Neuronal stem cell (in vitro differentiated cells): ENCODE measurements at regions not wholly inside any gene's neighbourhood (a gene's known extent, or its start where the extent isn't known, plus 50 kb on each side); places are given as distances from the start of the nearest gene placed in this dataset.

Experiments used
- DNase-seq: peaks from one replicate; pipeline ENCODE4 v3.0.0-alpha.2; 2013; ENCODE audit warnings: low spot score
- H2AFZ ChIP-seq: one replicate; pipeline ENCODE4 v1.6.1; 2013; ENCODE audit warnings: mild to moderate bottlenecking, low read length, inconsistent platforms
- H2AK5ac ChIP-seq: 2 replicates; pipeline ENCODE4 v1.6.1; 2013; ENCODE audit warnings: low read depth, mild to moderate bottlenecking, inconsistent platforms, low read length, moderate library complexity, mixed read lengths
- H2BK120ac ChIP-seq: 2 replicates; pipeline ENCODE4 v1.6.1; 2013; ENCODE audit warnings: low read depth, mild to moderate bottlenecking, inconsistent platforms, low read length, moderate library complexity, mixed read lengths
- H2BK12ac ChIP-seq: one replicate; pipeline ENCODE4 v1.6.1; 2013; ENCODE audit warnings: low read length, inconsistent platforms
- H2BK15ac ChIP-seq: 2 replicates; pipeline ENCODE4 v1.6.1; 2013; ENCODE audit warnings: mild to moderate bottlenecking, low read length, inconsistent platforms, mixed read lengths
- H2BK5ac ChIP-seq: one replicate; pipeline ENCODE4 v1.6.1; 2013; ENCODE audit warnings: inconsistent platforms, mild to moderate bottlenecking, low read length, moderate library complexity
- H3K14ac ChIP-seq: one replicate; pipeline ENCODE4 v1.6.1; 2013; ENCODE audit warnings: low read length, inconsistent platforms
- H3K18ac ChIP-seq: 2 replicates; pipeline ENCODE4 v1.6.1; 2013; ENCODE audit warnings: low read length, inconsistent platforms
- H3K23ac ChIP-seq: 2 replicates; pipeline ENCODE4 v1.6.1; 2013; ENCODE audit warnings: low read depth, mild to moderate bottlenecking, mixed read lengths, low read length, inconsistent platforms; ENCODE audit not compliant: poor library complexity
- H3K27ac ChIP-seq: replicated peaks from 3 replicates; pipeline ENCODE4 v1.5.1; 2013; ENCODE audit warnings: low read length, inconsistent platforms
- H3K27me3 ChIP-seq, 3 experiments: 2 replicates each; pipeline ENCODE4 v1.6.1; 2013; ENCODE audit warnings: low read length in 3 of 3, mild to moderate bottlenecking in 2 of 3, inconsistent platforms in 1 of 3, low read depth in 1 of 3, mixed read lengths in 1 of 3, moderate library complexity in 1 of 3; ENCODE audit not compliant: control insufficient read depth in 3 of 3, insufficient read depth in 3 of 3
- H3K36me3 ChIP-seq, 2 donors: replicated peaks in 1 of 2; 2 replicates each; pipeline ENCODE4 v1.6.1; 2013; ENCODE audit warnings: low read length in 2 of 2; ENCODE audit not compliant: control insufficient read depth in 2 of 2, insufficient read depth in 2 of 2
- H3K4ac ChIP-seq: 2 replicates; pipeline ENCODE4 v1.6.1; 2013; ENCODE audit warnings: inconsistent platforms, mild to moderate bottlenecking, low read length, moderate library complexity
- H3K4me1 ChIP-seq, 2 donors: 1 replicate in 1 of 2; 2 replicates in 1 of 2; pipeline ENCODE4 v1.6.1; 2013; ENCODE audit warnings: low read length in 2 of 2, low read depth in 1 of 2; ENCODE audit not compliant: control insufficient read depth in 2 of 2, insufficient read depth in 1 of 2
- H3K4me2 ChIP-seq: one replicate; pipeline ENCODE4 v1.6.1; 2013; ENCODE audit warnings: mild to moderate bottlenecking, low read length, inconsistent platforms; ENCODE audit not compliant: insufficient read depth, poor library complexity, severe bottlenecking
- H3K4me3 ChIP-seq, 2 donors: 2 replicates each; pipeline ENCODE4 v1.5.1; 2013; ENCODE audit warnings: low read length in 2 of 2, mild to moderate bottlenecking in 2 of 2, inconsistent platforms in 1 of 2, moderate library complexity in 1 of 2
- H3K79me1 ChIP-seq: one replicate; pipeline ENCODE4 v1.6.1; 2013; ENCODE audit warnings: low read depth, mild to moderate bottlenecking, inconsistent platforms, low read length, moderate library complexity
- H3K9ac ChIP-seq: one replicate; pipeline ENCODE4 v1.6.1; 2013; ENCODE audit warnings: mild to moderate bottlenecking, low read depth, low read length, inconsistent platforms; ENCODE audit not compliant: poor library complexity
- H3K9me3 ChIP-seq, 2 donors: replicated peaks in 1 of 2; 2 replicates each; pipeline versions ENCODE3 to v1.6.1; 2013; ENCODE audit warnings: low read length in 2 of 2, mild to moderate bottlenecking in 2 of 2, inconsistent platforms in 1 of 2, low read depth in 1 of 2, mixed read lengths in 1 of 2, moderate library complexity in 1 of 2; ENCODE audit not compliant: control insufficient read depth in 2 of 2, insufficient read depth in 1 of 2
- H4K8ac ChIP-seq: one replicate; pipeline ENCODE4 v1.6.1; 2013; ENCODE audit warnings: low read depth, mild to moderate bottlenecking, inconsistent platforms, low read length, moderate library complexity
- H4K91ac ChIP-seq: one replicate; pipeline ENCODE4 v1.6.1; 2013; ENCODE audit warnings: low read length, low read depth, mild to moderate bottlenecking, inconsistent platforms; ENCODE audit not compliant: poor library complexity
- WGBS, 2 donors: extraction: QIAGEN DNeasy Blood & Tissue Kit; methylation state at CpG; one replicate each; pipeline ENCODE4 v1.1.7; 2013; ENCODE audit warnings: missing lambda C conversion rate in 2 of 2, mixed read lengths in 1 of 2; ENCODE audit not compliant: insufficient read length in 2 of 2, insufficient replicate concordance in 1 of 2; ENCODE audit errors: extremely low coverage in 2 of 2; 5-methylcytosine and 5-hydroxymethylcytosine counted together

DNA sequence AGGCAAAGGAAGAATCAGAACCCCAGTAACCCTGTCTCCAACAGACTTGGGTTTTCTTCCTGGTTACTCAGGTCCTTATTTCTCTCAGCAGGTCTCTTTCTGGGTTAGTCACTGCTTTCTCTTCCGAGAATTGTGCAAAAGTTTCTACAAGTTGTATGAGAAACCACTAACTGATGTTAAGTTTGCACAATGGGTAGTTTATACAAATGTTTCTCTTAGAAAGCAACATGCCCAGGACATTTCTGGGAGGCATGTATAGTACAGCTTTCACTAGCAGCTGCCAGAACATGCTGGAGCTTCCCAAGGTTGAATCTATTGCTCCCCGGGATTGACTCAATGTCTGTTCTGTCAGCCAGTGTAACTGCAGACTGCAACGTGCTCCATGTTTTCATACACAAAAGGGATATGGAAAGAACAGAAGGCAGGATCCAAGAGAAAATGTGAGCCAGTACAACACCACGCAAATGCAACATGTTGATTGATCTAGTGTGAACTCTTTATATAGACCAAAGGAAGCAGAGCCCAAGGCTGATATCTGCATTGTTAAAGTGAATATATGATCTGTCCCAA is 887.8 kb downstream of the MCTP2 start:
- no peak overlapping the region for H2BK120ac ChIP-seq
- H3K9me3 ChIP-seq = no peaks in the 10 kb centered on the region
- no peak overlapping the region for H4K8ac ChIP-seq
- H4K91ac ChIP-seq = no peak overlapping the region
- no peak overlapping the region for H3K23ac ChIP-seq
- H3K18ac ChIP-seq = no peak overlapping the region
- no peak overlapping the region for H2BK12ac ChIP-seq
- no peaks in the 10 kb centered on the region for H3K36me3 ChIP-seq
- H2AFZ ChIP-seq = peak overlapping the region; percentile 36
- no peak overlapping the region for H2BK5ac ChIP-seq
- H2BK15ac ChIP-seq = no peak overlapping the region
- DNase-seq = no peak
- H3K79me1 ChIP-seq = no peaks in the 10 kb centered on the region
- no peak overlapping the region for H3K14ac ChIP-seq
- no peaks in the 10 kb centered on the region for H3K27me3 ChIP-seq
- H3K4me2 ChIP-seq = no peak overlapping the region
- H3K4me3 ChIP-seq = no peak overlapping the region
- no peak overlapping the region for H3K4ac ChIP-seq
- no CpG with 5 or more reads among the region's 4 CpGs for WGBS, 2 donors
- H3K27ac ChIP-seq = no peak overlapping the region
- H2AK5ac ChIP-seq = no peak overlapping the region
- H3K9ac ChIP-seq = no peak overlapping the region
- H3K4me1 ChIP-seq = no peaks in the 10 kb centered on the region

DNA sequence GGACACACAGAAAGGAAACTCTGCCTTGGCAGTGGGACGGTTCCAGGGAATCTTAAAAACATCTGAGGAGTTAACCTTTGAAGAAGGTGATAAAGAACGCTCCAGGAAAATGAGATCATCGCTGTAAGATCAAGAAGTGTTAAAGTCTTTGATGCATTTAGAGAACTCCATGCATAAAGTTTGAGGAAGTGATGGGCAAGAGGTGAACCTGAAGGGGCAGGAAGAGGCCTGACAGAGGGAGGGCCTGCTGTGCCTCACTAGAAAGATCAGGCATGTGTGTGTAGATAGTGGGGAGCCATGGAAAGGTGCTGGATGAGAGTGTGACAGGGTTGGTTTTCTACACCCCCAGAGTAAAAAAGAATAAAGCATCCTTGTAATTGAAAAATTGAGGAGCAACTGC is 889.2 kb downstream of the MCTP2 start:
- H3K14ac ChIP-seq = no peak overlapping the region
- DNase-seq = no peak
- no peak overlapping the region for H2BK120ac ChIP-seq
- no peak overlapping the region for H2AK5ac ChIP-seq
- WGBS, 2 donors = no CpG with 5 or more reads among the region's 3 CpGs
- no peak overlapping the region for H2BK12ac ChIP-seq
- no peak overlapping the region for H2BK15ac ChIP-seq
- H3K18ac ChIP-seq = no peak overlapping the region
- H3K4me2 ChIP-seq = no peak overlapping the region
- no peaks in the 10 kb centered on the region for H3K4me1 ChIP-seq
- no peak overlapping the region for H3K23ac ChIP-seq
- no peaks in the 10 kb centered on the region for H3K79me1 ChIP-seq
- H3K4ac ChIP-seq = no peak overlapping the region
- H3K9ac ChIP-seq = no peak overlapping the region
- no peak overlapping the region for H2BK5ac ChIP-seq
- H3K9me3 ChIP-seq = no peaks in the 10 kb centered on the region
- no peak overlapping the region for H3K27ac ChIP-seq
- no peak overlapping the region for H4K91ac ChIP-seq
- H3K36me3 ChIP-seq = no peaks in the 10 kb centered on the region
- H2AFZ ChIP-seq = no peak overlapping the region
- H3K4me3 ChIP-seq = no peak overlapping the region
- H4K8ac ChIP-seq = no peak overlapping the region
- no peaks in the 10 kb centered on the region for H3K27me3 ChIP-seq

DNA sequence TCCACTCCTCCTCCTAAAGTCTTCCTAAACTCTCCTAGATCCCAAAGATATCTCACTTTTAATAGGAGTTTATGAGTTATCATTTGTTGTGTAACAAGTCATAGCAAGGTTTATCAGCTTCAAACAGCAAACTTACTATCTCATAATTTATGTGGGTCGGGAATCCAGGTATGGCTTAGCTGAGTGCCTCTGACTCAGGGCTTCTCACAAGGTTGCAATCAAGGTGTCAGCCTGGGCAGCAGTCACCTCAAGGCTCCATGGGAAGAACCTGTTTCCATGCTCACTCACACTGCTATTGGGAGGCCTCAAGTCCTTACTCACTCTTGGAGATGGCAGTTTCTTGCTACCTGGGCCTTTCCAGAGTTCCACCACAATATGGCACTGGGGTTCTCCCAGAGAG is 889.8 kb downstream of the MCTP2 start:
- no peak for DNase-seq
- no peak overlapping the region for H3K9ac ChIP-seq
- H3K4me2 ChIP-seq = no peak overlapping the region
- H4K8ac ChIP-seq = no peak overlapping the region
- H3K14ac ChIP-seq = no peak overlapping the region
- H3K27me3 ChIP-seq = no peaks in the 10 kb centered on the region
- H3K4me3 ChIP-seq = no peak overlapping the region
- no peak overlapping the region for H2BK5ac ChIP-seq
- H2BK120ac ChIP-seq = no peak overlapping the region
- H2BK15ac ChIP-seq = no peak overlapping the region
- no peaks in the 10 kb centered on the region for H3K4me1 ChIP-seq
- no peak overlapping the region for H2BK12ac ChIP-seq
- H3K36me3 ChIP-seq = no peaks in the 10 kb centered on the region
- no peak overlapping the region for H2AK5ac ChIP-seq
- H3K27ac ChIP-seq = no peak overlapping the region
- H3K4ac ChIP-seq = no peak overlapping the region
- WGBS, 2 donors = no CpG with 5 or more reads among the region's 1 CpG
- no peak overlapping the region for H2AFZ ChIP-seq
- no peaks in the 10 kb centered on the region for H3K79me1 ChIP-seq
- no peaks in the 10 kb centered on the region for H3K9me3 ChIP-seq
- H3K18ac ChIP-seq = no peak overlapping the region
- H4K91ac ChIP-seq = no peak overlapping the region
- no peak overlapping the region for H3K23ac ChIP-seq

DNA sequence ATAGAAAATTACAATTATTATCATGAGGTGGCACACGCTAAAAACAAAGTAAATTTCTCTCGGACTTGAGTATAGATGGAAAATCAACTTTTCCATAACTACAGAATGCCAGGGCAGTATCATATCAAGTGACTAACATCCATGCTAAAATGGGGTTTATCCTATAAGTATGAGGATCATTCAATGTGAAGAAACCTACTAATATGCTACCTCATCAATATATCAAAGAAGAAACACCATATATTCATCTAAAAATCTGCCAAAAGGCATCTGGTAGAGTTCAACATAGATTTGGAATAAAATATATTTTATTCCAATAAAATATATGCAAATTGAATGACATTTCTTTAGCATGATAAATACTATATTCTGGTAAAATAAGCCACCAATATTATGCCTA is 894.4 kb downstream of the MCTP2 start:
- H3K18ac ChIP-seq = no peak overlapping the region
- no peak overlapping the region for H4K8ac ChIP-seq
- no peaks in the 10 kb centered on the region for H3K79me1 ChIP-seq
- DNase-seq = no peak
- no peak overlapping the region for H2BK12ac ChIP-seq
- H4K91ac ChIP-seq = no peak overlapping the region
- H2AFZ ChIP-seq = no peak overlapping the region
- no peak overlapping the region for H3K4me3 ChIP-seq
- H3K4me1 ChIP-seq = peaks cover 0 to 7% of the 10 kb centered on the region in 2 donors
- no peak overlapping the region for H3K9ac ChIP-seq
- no peak overlapping the region for H3K27ac ChIP-seq
- no peak overlapping the region for H3K14ac ChIP-seq
- H3K23ac ChIP-seq = no peak overlapping the region
- WGBS, 2 donors = no CpG with 5 or more reads among the region's 2 CpGs
- no peak overlapping the region for H2BK5ac ChIP-seq
- no peaks in the 10 kb centered on the region for H3K27me3 ChIP-seq
- no peaks in the 10 kb centered on the region for H3K9me3 ChIP-seq
- no peak overlapping the region for H2AK5ac ChIP-seq
- no peak overlapping the region for H2BK15ac ChIP-seq
- H3K4me2 ChIP-seq = no peak overlapping the region
- no peak overlapping the region for H2BK120ac ChIP-seq
- no peak overlapping the region for H3K4ac ChIP-seq
- H3K36me3 ChIP-seq = no peaks in the 10 kb centered on the region
